Stimulated activated CD4-positive, alpha-beta T cell treated with anti-CD3 and anti-CD28 coated beads, Interleukin-2, amount 100 ng/mL, for 4 hours (primary cell): ENCODE measurements at regions not wholly inside any gene's neighbourhood (a gene's known extent, or its start where the extent isn't known, plus 50 kb on each side); places are given as distances from the start of the nearest gene placed in this dataset.

Experiments used
- DNase-seq: peaks from one replicate; pipeline ENCODE4 v3.0.0-alpha.2; 2020; ENCODE audit warnings: low read depth

- DNase-seq, result no peak
Measured at GRCh38 chr9:7871977-7872730, 72.6 kb upstream of the DMAC1 start.

- DNase-seq, result no peak
Measured at GRCh38 chr9:7869340-7869739, 69.8 kb upstream of the DMAC1 start.

GRCh38 chr9:7862170-7862569 is 62.6 kb upstream of the DMAC1 start:
- DNase-seq, result no peak

- no peak for DNase-seq
Measured at GRCh38 chr9:7861086-7861485, 61.5 kb upstream of the DMAC1 start.

GRCh38 chr9:7860335-7860709 is 60.7 kb upstream of the DMAC1 start:
- DNase-seq, result no peak

GRCh38 chr9:7859701-7860334 is 60.2 kb upstream of the DMAC1 start:
- DNase-seq, result no peak

- no peak for DNase-seq
Measured at GRCh38 chr9:7858166-7858565, 58.6 kb upstream of the DMAC1 start.

GRCh38 chr9:7854763-7855162 is 55.2 kb upstream of the DMAC1 start:
- no peak for DNase-seq
